ENCODE measurements at regions not wholly inside any gene's neighbourhood (a gene's known extent, or its start where the extent isn't known, plus 50 kb on each side); places are given as distances from the start of the nearest gene placed in this dataset.
"Not testable (repeated sequence)": the region's sequence is repeated elsewhere in the genome, so short reads cannot be mapped to it uniquely, and the experiment has no call there.

GRCh38 chr14:45651890-45652289 is 398.9 kb upstream of the MIS18BP1 start:
- peak in 1 of 2 donors; percentile 2 for DNase-seq
- Histone ChIP-seq H3K9me3 (no peaks in the 10 kb centered on the region), H3K4me1 (no peaks in the 10 kb centered on the region), H3K27ac (no peak overlapping the region), H3K4me3 (no peak overlapping the region), H3K27me3 (no peaks in the 10 kb centered on the region), H3K36me3 (no peaks in the 10 kb centered on the region)
- WGBS, 5 donors: 60 to 77% (median 66%) methylated on average over 2 of the region's 2 CpGs
- intact Hi-C loops (cut with DNase I; ENCODE audit: low total_unique reads): no loop called here
- TF ChIP-seq POLR2AphosphoS5 (IDR thresholded peaks at IDR 0.05) (no peak), POLR2A (IDR thresholded peaks at IDR 0.05) (no peak), CTCF (IDR thresholded peaks at IDR 0.05) (no peak), EP300 (IDR thresholded peaks at IDR 0.05) (no peak)

- H3K36me3 ChIP-seq: no peaks in the 10 kb centered on the region
- H3K9me3 ChIP-seq: no peaks in the 10 kb centered on the region
- intact Hi-C loops (cut with DNase I; ENCODE audit: low total_unique reads): no loop called here
- DNase-seq: no peak
- 70 to 82% (median 80%) methylated on average over 3 of the region's 3 CpGs for WGBS, 5 donors
- no peak overlapping the region for H3K4me3 ChIP-seq
- no peaks in the 10 kb centered on the region for H3K27me3 ChIP-seq
- H3K4me1 ChIP-seq: no peaks in the 10 kb centered on the region
- no peak for TF ChIP-seq CTCF (IDR thresholded peaks at IDR 0.05)
- no peak for TF ChIP-seq EP300 (IDR thresholded peaks at IDR 0.05)
- TF ChIP-seq POLR2A (IDR thresholded peaks at IDR 0.05): no peak
- TF ChIP-seq POLR2AphosphoS5 (IDR thresholded peaks at IDR 0.05): no peak
- H3K27ac ChIP-seq: no peak overlapping the region
Measured at GRCh38 chr14:45650754-45651153, 397.8 kb upstream of the MIS18BP1 start.

- no peak overlapping the region for H3K4me3 ChIP-seq
- TF ChIP-seq CTCF (IDR thresholded peaks at IDR 0.05) (no peak), POLR2A (IDR thresholded peaks at IDR 0.05) (no peak), POLR2AphosphoS5 (IDR thresholded peaks at IDR 0.05) (no peak), EP300 (IDR thresholded peaks at IDR 0.05) (no peak)
- H3K9me3 ChIP-seq: no peaks in the 10 kb centered on the region
- H3K27ac ChIP-seq: no peak overlapping the region
- 89 to 96% (median 92%) methylated on average over 4 of the region's 4 CpGs for whole genome bisulfite sequencing, 5 donors
- H3K36me3 ChIP-seq: no peaks in the 10 kb centered on the region
- no peaks in the 10 kb centered on the region for H3K4me1 ChIP-seq
- no peaks in the 10 kb centered on the region for H3K27me3 ChIP-seq
- intact Hi-C loops (cut with DNase I; ENCODE audit: low total_unique reads): no loop called here
- DNase-seq: no peak
Measured at GRCh38 chr14:45649051-45649450, 396.0 kb upstream of the MIS18BP1 start.

- WGBS, 5 donors: 45 to 65% (median 59%) methylated on average over 4 of the region's 4 CpGs
Measured at GRCh38 chr14:45641541-45641940, 388.5 kb upstream of the MIS18BP1 start.

GRCh38 chr14:45634651-45635441 is 381.8 kb upstream of the MIS18BP1 start:
- WGBS, 5 donors: 87 to 95% (median 95%) methylated on average over 17 to 46 of the region's 46 CpGs
- intact Hi-C loops (cut with DNase I; ENCODE audit: low total_unique reads); H3K36me3 ChIP-seq; H3K4me1 ChIP-seq; H3K27me3 ChIP-seq; H3K27ac ChIP-seq; H3K4me3 ChIP-seq; DNase-seq: not testable (repeated sequence)
- peaks cover 0 to 15% (median under 1%) of the 10 kb centered on the region in 4 donors for H3K9me3 ChIP-seq

More at GRCh38 chr14:45641541-45641940, 388.5 kb upstream of the MIS18BP1 start:
- H3K9me3 ChIP-seq: peaks cover 0 to 5% (median 0%) of the 10 kb centered on the region in 4 donors
- no peaks in the 10 kb centered on the region for H3K36me3 ChIP-seq
- H3K27me3 ChIP-seq: no peaks in the 10 kb centered on the region
- no peak overlapping the region for H3K4me3 ChIP-seq
- H3K27ac ChIP-seq: no peak overlapping the region
- no peak for DNase-seq
- TF ChIP-seq POLR2A (IDR thresholded peaks at IDR 0.05) (no peak), EP300 (IDR thresholded peaks at IDR 0.05) (no peak), CTCF (IDR thresholded peaks at IDR 0.05) (no peak), POLR2AphosphoS5 (IDR thresholded peaks at IDR 0.05) (no peak)
- no peaks in the 10 kb centered on the region for H3K4me1 ChIP-seq
- intact Hi-C loops (cut with DNase I; ENCODE audit: low total_unique reads): no loop called here
